Effector memory CD8-positive, alpha-beta T cell (primary cell): ENCODE measurements at regions not wholly inside any gene's neighbourhood (a gene's known extent, or its start where the extent isn't known, plus 50 kb on each side); places are given as distances from the start of the nearest gene placed in this dataset.

Source experiments
- ATAC-seq: fragments of 150-1000 bp; cut with Tn5 transposase; replicated peaks from 2 replicates; pipeline ENCODE4 v1.10.0; 2021; ENCODE audit warnings: mild to moderate bottlenecking, moderate library complexity
- DNase-seq, 3 experiments: peaks; one replicate each; pipeline ENCODE4 v3.0.0; 2021
- H3K27ac Mint-ChIP-seq, 2 donors: one replicate each; pipeline ENCODE4 v1.8.0; 2022; ENCODE audit warnings: mild to moderate bottlenecking in 2 of 2, mixed read lengths in 2 of 2, moderate library complexity in 2 of 2
- H3K27me3 Mint-ChIP-seq, 2 donors: one replicate each; pipeline ENCODE4 v1.8.0; 2022; ENCODE audit warnings: mixed read lengths in 2 of 2
- H3K36me3 Mint-ChIP-seq: one replicate; pipeline ENCODE4 v1.8.0; 2022; ENCODE audit warnings: mild to moderate bottlenecking, moderate library complexity, mixed read lengths; ENCODE audit not compliant: insufficient read depth
- H3K4me1 Mint-ChIP-seq, 2 donors: one replicate each; pipeline ENCODE4 v1.8.0; 2022; ENCODE audit warnings: low read depth in 2 of 2, mixed read lengths in 2 of 2
- H3K4me3 Mint-ChIP-seq, 2 donors: one replicate each; pipeline ENCODE4 v1.8.0; 2022; ENCODE audit warnings: mild to moderate bottlenecking in 2 of 2, mixed read lengths in 2 of 2, moderate library complexity in 2 of 2
- H3K9me3 Mint-ChIP-seq, 2 donors: one replicate each; pipeline ENCODE4 v1.8.0; 2022; ENCODE audit warnings: mixed read lengths in 2 of 2

- Mint-ChIP-seq H3K27me3 (no peaks in the 10 kb centered on the region), H3K36me3 (no peaks in the 10 kb centered on the region), H3K4me1 (no peaks in the 10 kb centered on the region), H3K4me3 (no peak overlapping the region), H3K27ac (no peak overlapping the region), H3K9me3 (peaks cover 0 to 10% of the 10 kb centered on the region in 2 donors)
- ATAC-seq: no peak
- DNase-seq: no peak
These were observed 359.3 kb downstream of the TMEM161B start for GRCh38 chr5:87909382-87909781.

- no peak overlapping the region for H3K27ac Mint-ChIP-seq
- H3K27me3 Mint-ChIP-seq: no peaks in the 10 kb centered on the region
- no peak overlapping the region for H3K4me3 Mint-ChIP-seq
- ATAC-seq (no peak), DNase-seq (no peak)
- no peaks in the 10 kb centered on the region for H3K4me1 Mint-ChIP-seq
- peaks cover 0 to 1% of the 10 kb centered on the region in 2 donors for H3K9me3 Mint-ChIP-seq
- no peaks in the 10 kb centered on the region for H3K36me3 Mint-ChIP-seq
These were observed 361.7 kb downstream of the TMEM161B start for GRCh38 chr5:87906962-87907361.

- H3K4me1 Mint-ChIP-seq: no peaks in the 10 kb centered on the region
- ATAC-seq (no peak), DNase-seq (no peak)
- no peaks in the 10 kb centered on the region for H3K27me3 Mint-ChIP-seq
- no peaks in the 10 kb centered on the region for H3K36me3 Mint-ChIP-seq
- H3K4me3 Mint-ChIP-seq: no peak overlapping the region
- H3K9me3 Mint-ChIP-seq: peaks cover 0 to 1% of the 10 kb centered on the region in 2 donors
- H3K27ac Mint-ChIP-seq: no peak overlapping the region
These were observed 368.2 kb downstream of the TMEM161B start for GRCh38 chr5:87900419-87900818.

GRCh38 chr5:87899721-87900131 lies 368.9 kb downstream of the TMEM161B start:
- H3K36me3 Mint-ChIP-seq: no peaks in the 10 kb centered on the region

GRCh38 chr5:87899208-87899661 lies 369.4 kb downstream of the TMEM161B start:
- no peak overlapping the region for H3K27ac Mint-ChIP-seq
- no peaks in the 10 kb centered on the region for H3K4me1 Mint-ChIP-seq
- H3K27me3 Mint-ChIP-seq: no peaks in the 10 kb centered on the region
- DNase-seq (no peak), ATAC-seq (no peak)
- peaks cover 0 to 1% of the 10 kb centered on the region in 2 donors for H3K9me3 Mint-ChIP-seq
- H3K4me3 Mint-ChIP-seq: no peak overlapping the region
- no peaks in the 10 kb centered on the region for H3K36me3 Mint-ChIP-seq

More at GRCh38 chr5:87899721-87900131, 368.9 kb downstream of the TMEM161B start:
- no peak overlapping the region for H3K4me3 Mint-ChIP-seq
- ATAC-seq: no peak
- no peak overlapping the region for H3K27ac Mint-ChIP-seq
- no peaks in the 10 kb centered on the region for H3K27me3 Mint-ChIP-seq
- H3K4me1 Mint-ChIP-seq: no peaks in the 10 kb centered on the region
- peaks cover 0 to 1% of the 10 kb centered on the region in 2 donors for H3K9me3 Mint-ChIP-seq
- DNase-seq: no peak

GRCh38 chr5:87898574-87898973 lies 370.1 kb downstream of the TMEM161B start:
- Mint-ChIP-seq H3K4me3 (no peak overlapping the region), H3K9me3 (peaks cover 0 to 1% of the 10 kb centered on the region in 2 donors), H3K27ac (no peak overlapping the region), H3K4me1 (no peaks in the 10 kb centered on the region), H3K27me3 (no peaks in the 10 kb centered on the region), H3K36me3 (no peaks in the 10 kb centered on the region)
- DNase-seq: no peak
- no peak for ATAC-seq

- Mint-ChIP-seq H3K9me3 (peaks cover 0 to 2% of the 10 kb centered on the region in 2 donors), H3K4me3 (no peak overlapping the region), H3K27ac (no peak overlapping the region), H3K36me3 (no peaks in the 10 kb centered on the region), H3K4me1 (no peaks in the 10 kb centered on the region), H3K27me3 (no peaks in the 10 kb centered on the region)
- no peak for DNase-seq
- no peak for ATAC-seq
These were observed 380.5 kb downstream of the TMEM161B start for GRCh38 chr5:87888139-87888538.

GRCh38 chr5:87887247-87887646 lies 381.4 kb downstream of the TMEM161B start:
- H3K27me3 Mint-ChIP-seq: no peaks in the 10 kb centered on the region
- no peak overlapping the region for H3K4me3 Mint-ChIP-seq
- no peak for ATAC-seq
- no peaks in the 10 kb centered on the region for H3K36me3 Mint-ChIP-seq
- H3K27ac Mint-ChIP-seq: no peak overlapping the region
- H3K9me3 Mint-ChIP-seq: peaks cover 0 to 2% of the 10 kb centered on the region in 2 donors
- no peaks in the 10 kb centered on the region for H3K4me1 Mint-ChIP-seq
- DNase-seq: no peak

GRCh38 chr5:87886164-87886563 lies 382.5 kb downstream of the TMEM161B start:
- Mint-ChIP-seq H3K4me1 (no peaks in the 10 kb centered on the region), H3K4me3 (no peak overlapping the region), H3K36me3 (no peaks in the 10 kb centered on the region), H3K27me3 (no peaks in the 10 kb centered on the region), H3K27ac (no peak overlapping the region), H3K9me3 (peaks cover 0 to 2% of the 10 kb centered on the region in 2 donors)
- DNase-seq: no peak
- no peak for ATAC-seq

- Mint-ChIP-seq H3K9me3 (peaks cover 0 to 1% of the 10 kb centered on the region in 2 donors), H3K36me3 (no peaks in the 10 kb centered on the region), H3K27me3 (no peaks in the 10 kb centered on the region)
These were observed 382.9 kb downstream of the TMEM161B start for GRCh38 chr5:87885758-87886157.

GRCh38 chr5:87877495-87877894 lies 391.1 kb downstream of the TMEM161B start:
- Mint-ChIP-seq H3K9me3 (peaks cover 0 to 2% of the 10 kb centered on the region in 2 donors), H3K4me1 (no peaks in the 10 kb centered on the region), H3K36me3 (no peaks in the 10 kb centered on the region), H3K27ac (no peak overlapping the region), H3K27me3 (no peaks in the 10 kb centered on the region), H3K4me3 (no peak overlapping the region)
- ATAC-seq: no peak
- no peak for DNase-seq

More at GRCh38 chr5:87885758-87886157, 382.9 kb downstream of the TMEM161B start:
- no peak for DNase-seq
- no peak overlapping the region for H3K27ac Mint-ChIP-seq
- no peaks in the 10 kb centered on the region for H3K4me1 Mint-ChIP-seq
- no peak for ATAC-seq
- H3K4me3 Mint-ChIP-seq: no peak overlapping the region

- Mint-ChIP-seq H3K9me3 (peaks cover 0 to 2% of the 10 kb centered on the region in 2 donors), H3K4me1 (no peaks in the 10 kb centered on the region), H3K36me3 (no peaks in the 10 kb centered on the region), H3K4me3 (no peak overlapping the region), H3K27ac (no peak overlapping the region), H3K27me3 (no peaks in the 10 kb centered on the region)
- DNase-seq (no peak), ATAC-seq (no peak)
These were observed 391.6 kb downstream of the TMEM161B start for GRCh38 chr5:87877023-87877422.

- peaks cover 0 to 2% of the 10 kb centered on the region in 2 donors for H3K9me3 Mint-ChIP-seq
- H3K27ac Mint-ChIP-seq: no peak overlapping the region
- H3K27me3 Mint-ChIP-seq: no peaks in the 10 kb centered on the region
- ATAC-seq (no peak), DNase-seq (no peak)
- H3K4me1 Mint-ChIP-seq: no peaks in the 10 kb centered on the region
- no peak overlapping the region for H3K4me3 Mint-ChIP-seq
- H3K36me3 Mint-ChIP-seq: no peaks in the 10 kb centered on the region
These were observed 392.0 kb downstream of the TMEM161B start for GRCh38 chr5:87876616-87877015.

- no peak overlapping the region for H3K27ac Mint-ChIP-seq
- no peak for ATAC-seq
- no peaks in the 10 kb centered on the region for H3K36me3 Mint-ChIP-seq
- no peak for DNase-seq
- H3K4me3 Mint-ChIP-seq: no peak overlapping the region
- H3K4me1 Mint-ChIP-seq: no peaks in the 10 kb centered on the region
- H3K9me3 Mint-ChIP-seq: no peaks in the 10 kb centered on the region
- H3K27me3 Mint-ChIP-seq: no peaks in the 10 kb centered on the region
These were observed 395.7 kb downstream of the TMEM161B start for GRCh38 chr5:87872986-87873385.

GRCh38 chr5:87868792-87869191 lies 399.9 kb downstream of the TMEM161B start:
- Mint-ChIP-seq H3K4me3 (no peak overlapping the region), H3K27ac (no peak overlapping the region)
- ATAC-seq: no peak

More at GRCh38 chr5:87868792-87869191, 399.9 kb downstream of the TMEM161B start:
- Mint-ChIP-seq H3K27me3 (no peaks in the 10 kb centered on the region), H3K4me1 (no peaks in the 10 kb centered on the region), H3K36me3 (no peaks in the 10 kb centered on the region), H3K9me3 (no peaks in the 10 kb centered on the region)
- no peak for DNase-seq
